Stomach (tissue), 4 donors: ENCODE measurements at regions not wholly inside any gene's neighbourhood (a gene's known extent, or its start where the extent isn't known, plus 50 kb on each side); places are given as distances from the start of the nearest gene placed in this dataset.

ENCODE experiments used
- POLR2AphosphoS5 ChIP-seq, 3 donors: sonication (generic); formaldehyde crosslinking; IDR thresholded peaks; one replicate each; pipeline ENCODE4 v1.6.1; 2016; ENCODE audit warnings: antibody characterized with exemption in 3 of 3
- TF ChIP-seq, protein P1 (sequence below), 7 experiments: fragments of 450-650 bp in 4 of 7; fragments of 200-600 bp in 3 of 7; sonication (generic) in 3 of 7; IDR thresholded peaks; one replicate each; pipeline ENCODE4 v1.5.1; 2016 to 2019; ENCODE audit warnings: antibody characterized with exemption in 7 of 7, control low read depth in 2 of 7, mild to moderate bottlenecking in 1 of 7

DNA sequence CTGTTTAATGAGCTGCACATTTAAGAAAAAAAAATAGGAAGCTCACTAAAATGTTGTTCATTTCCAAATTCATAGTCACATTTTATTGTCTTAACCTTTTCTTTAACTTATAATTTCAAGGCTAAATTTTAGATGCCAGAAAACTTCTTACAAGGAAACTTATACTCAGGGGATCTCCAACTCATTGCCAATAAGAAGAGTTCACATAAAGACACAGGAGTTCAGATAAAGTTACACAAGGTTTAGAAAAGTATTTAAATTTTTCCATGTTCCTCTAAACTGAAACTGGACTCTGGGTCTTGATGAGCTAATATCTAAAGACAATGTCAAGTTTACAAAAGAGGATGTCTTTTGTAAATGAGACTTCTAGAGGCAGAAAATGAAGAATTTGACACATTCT, 190.7 kb upstream of the KCNJ16 start:
- no peak for TF ChIP-seq POLR2AphosphoS5 (IDR thresholded peaks at IDR 0.05)
- TF ChIP-seq, protein P1, sequence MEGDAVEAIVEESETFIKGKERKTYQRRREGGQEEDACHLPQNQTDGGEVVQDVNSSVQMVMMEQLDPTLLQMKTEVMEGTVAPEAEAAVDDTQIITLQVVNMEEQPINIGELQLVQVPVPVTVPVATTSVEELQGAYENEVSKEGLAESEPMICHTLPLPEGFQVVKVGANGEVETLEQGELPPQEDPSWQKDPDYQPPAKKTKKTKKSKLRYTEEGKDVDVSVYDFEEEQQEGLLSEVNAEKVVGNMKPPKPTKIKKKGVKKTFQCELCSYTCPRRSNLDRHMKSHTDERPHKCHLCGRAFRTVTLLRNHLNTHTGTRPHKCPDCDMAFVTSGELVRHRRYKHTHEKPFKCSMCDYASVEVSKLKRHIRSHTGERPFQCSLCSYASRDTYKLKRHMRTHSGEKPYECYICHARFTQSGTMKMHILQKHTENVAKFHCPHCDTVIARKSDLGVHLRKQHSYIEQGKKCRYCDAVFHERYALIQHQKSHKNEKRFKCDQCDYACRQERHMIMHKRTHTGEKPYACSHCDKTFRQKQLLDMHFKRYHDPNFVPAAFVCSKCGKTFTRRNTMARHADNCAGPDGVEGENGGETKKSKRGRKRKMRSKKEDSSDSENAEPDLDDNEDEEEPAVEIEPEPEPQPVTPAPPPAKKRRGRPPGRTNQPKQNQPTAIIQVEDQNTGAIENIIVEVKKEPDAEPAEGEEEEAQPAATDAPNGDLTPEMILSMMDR (IDR thresholded peaks at IDR 0.05) = no peak
